ENCODE measurements at regions not wholly inside any gene's neighbourhood (a gene's known extent, or its start where the extent isn't known, plus 50 kb on each side); places are given as distances from the start of the nearest gene placed in this dataset.

GRCh38 chr17:79534851-79535727, 75.8 kb downstream of the RBFOX3 start:
- no peak for TF ChIP-seq CTCF (IDR thresholded peaks at IDR 0.05; ENCODE audit: borderline replicate concordance, extremely low read depth, insufficient read depth)
- Histone ChIP-seq H3K4me3 (ENCODE audit: low read length in 3 of 3) (no peak overlapping the region), H3K27ac (ENCODE audit: low read depth in 2 of 2, low read length in 2 of 2) (no peak overlapping the region), H3K27me3 (ENCODE audit: control insufficient read depth, insufficient read depth, low read length) (no peaks in the 10 kb centered on the region), H3K9me3 (ENCODE audit: control insufficient read depth in 2 of 3, insufficient read depth in 1 of 3, low read length in 3 of 3) (no peaks in the 10 kb centered on the region), H3K9ac (ENCODE audit: low read length in 3 of 3) (no peak overlapping the region), H3K4me1 (ENCODE audit: control insufficient read depth in 2 of 3, insufficient read depth in 2 of 3, low read depth in 1 of 3, low read length in 3 of 3) (no peaks in the 10 kb centered on the region), H3K36me3 (ENCODE audit: control insufficient read depth in 2 of 3, insufficient read depth in 3 of 3, low read length in 3 of 3) (no peaks in the 10 kb centered on the region)
- DNase-seq (peak in 1 of 5 donors; percentile 41), FAIRE-seq (no peak)
- intact Hi-C loops (cut with DNase I), result no loop called here

GRCh38 chr17:79534111-79534510, 76.7 kb downstream of the RBFOX3 start:
- DNase-seq (no peak), FAIRE-seq (no peak)
- Histone ChIP-seq H3K9ac (ENCODE audit: low read length in 3 of 3) (no peak overlapping the region), H3K4me1 (ENCODE audit: control insufficient read depth in 2 of 3, insufficient read depth in 2 of 3, low read depth in 1 of 3, low read length in 3 of 3) (no peaks in the 10 kb centered on the region), H3K27me3 (ENCODE audit: control insufficient read depth, insufficient read depth, low read length) (no peaks in the 10 kb centered on the region), H3K27ac (ENCODE audit: low read depth in 2 of 2, low read length in 2 of 2) (no peak overlapping the region), H3K36me3 (ENCODE audit: control insufficient read depth in 2 of 3, insufficient read depth in 3 of 3, low read length in 3 of 3) (no peaks in the 10 kb centered on the region), H3K9me3 (ENCODE audit: control insufficient read depth in 2 of 3, insufficient read depth in 1 of 3, low read length in 3 of 3) (no peaks in the 10 kb centered on the region), H3K4me3 (ENCODE audit: low read length in 3 of 3) (no peak overlapping the region)
- no peak for TF ChIP-seq CTCF (IDR thresholded peaks at IDR 0.05; ENCODE audit: borderline replicate concordance, extremely low read depth, insufficient read depth)
- intact Hi-C loops (cut with DNase I), result no loop called here

- H3K4me1 ChIP-seq (ENCODE audit: control insufficient read depth in 2 of 3, insufficient read depth in 2 of 3, low read depth in 1 of 3, low read length in 3 of 3), result no peaks in the 10 kb centered on the region
- no peaks in the 10 kb centered on the region for H3K27me3 ChIP-seq (ENCODE audit: control insufficient read depth, insufficient read depth, low read length)
- FAIRE-seq (no peak), DNase-seq (peak in 1 of 5 donors; percentile 35)
- no peak overlapping the region for H3K27ac ChIP-seq (ENCODE audit: low read depth in 2 of 2, low read length in 2 of 2)
- no peaks in the 10 kb centered on the region for H3K9me3 ChIP-seq (ENCODE audit: control insufficient read depth in 2 of 3, insufficient read depth in 1 of 3, low read length in 3 of 3)
- H3K9ac ChIP-seq (ENCODE audit: low read length in 3 of 3), result no peak overlapping the region
- no peaks in the 10 kb centered on the region for H3K36me3 ChIP-seq (ENCODE audit: control insufficient read depth in 2 of 3, insufficient read depth in 3 of 3, low read length in 3 of 3)
- H3K4me3 ChIP-seq (ENCODE audit: low read length in 3 of 3), result no peak overlapping the region
- intact Hi-C loops (cut with DNase I), result no loop called here
- no peak for TF ChIP-seq CTCF (IDR thresholded peaks at IDR 0.05; ENCODE audit: borderline replicate concordance, extremely low read depth, insufficient read depth)
Measured at GRCh38 chr17:79533116-79533515, 77.7 kb downstream of the RBFOX3 start.

Measured in kidney (tissue), 13 donors.